ENCODE measurements at regions not wholly inside any gene's neighbourhood (a gene's known extent, or its start where the extent isn't known, plus 50 kb on each side); places are given as distances from the start of the nearest gene placed in this dataset.

DNA sequence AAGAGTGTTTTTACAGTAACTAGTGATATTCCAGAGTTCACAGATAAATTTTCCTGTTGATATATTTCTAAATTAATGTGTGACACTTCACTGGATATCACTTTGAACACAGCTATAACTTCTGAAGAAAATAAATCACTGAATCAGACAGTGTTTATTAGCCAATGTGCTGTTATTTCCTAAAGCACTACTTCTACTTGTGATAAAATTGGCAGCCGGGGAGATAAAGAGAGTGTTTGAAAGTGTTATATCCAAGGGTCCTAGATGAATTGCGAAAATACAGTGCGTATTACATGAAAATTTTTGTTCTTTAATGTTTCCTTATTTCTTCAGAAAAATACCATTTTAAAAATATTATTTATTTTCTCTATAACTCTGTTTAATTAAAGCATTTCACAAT is 417.5 kb upstream of the ARGLU1 start:
- no peak for DNase-seq (ENCODE audit: low read depth in 3 of 3)

DNA sequence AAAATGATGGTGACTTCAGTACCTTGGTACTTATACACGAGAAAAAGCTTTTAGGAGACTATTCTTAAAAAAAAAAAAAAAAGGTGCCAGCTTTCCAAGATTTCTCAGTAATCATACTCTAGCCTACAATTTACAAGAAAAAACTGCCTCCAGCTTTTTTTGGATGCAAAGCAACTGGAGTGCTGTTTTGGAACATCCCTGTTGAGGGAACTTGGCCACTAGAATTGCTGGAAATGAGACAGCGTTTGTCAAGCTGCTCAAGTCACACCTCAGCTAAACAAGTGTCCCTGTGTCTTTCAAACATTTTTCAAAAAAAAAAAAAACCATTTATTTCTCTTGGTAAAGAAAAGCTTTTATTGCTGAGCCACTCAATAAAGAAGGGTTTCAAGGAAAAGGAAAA is 413.1 kb upstream of the ARGLU1 start:
- DNase-seq (ENCODE audit: low read depth in 3 of 3) = no peak

DNA sequence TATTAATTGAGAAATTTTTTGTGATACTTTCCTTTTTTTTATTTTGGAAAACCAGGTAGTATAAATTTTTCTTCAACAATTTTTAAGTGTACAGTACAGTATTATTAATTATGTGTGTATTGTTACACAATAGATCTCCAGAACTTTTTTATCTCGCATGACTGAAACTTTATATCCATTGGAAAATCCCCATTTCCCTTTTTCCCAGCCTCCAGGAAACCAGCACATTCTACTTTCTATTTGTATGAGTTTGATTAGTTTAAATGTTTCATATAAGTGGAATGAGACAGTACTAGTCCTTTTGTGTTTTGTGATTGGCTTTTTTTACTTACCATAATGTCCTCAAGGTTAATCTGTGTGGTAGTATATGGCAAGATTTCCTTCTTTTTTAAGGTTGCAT is 399.5 kb upstream of the ARGLU1 start:
- no peak for DNase-seq (ENCODE audit: low read depth in 3 of 3)

DNA sequence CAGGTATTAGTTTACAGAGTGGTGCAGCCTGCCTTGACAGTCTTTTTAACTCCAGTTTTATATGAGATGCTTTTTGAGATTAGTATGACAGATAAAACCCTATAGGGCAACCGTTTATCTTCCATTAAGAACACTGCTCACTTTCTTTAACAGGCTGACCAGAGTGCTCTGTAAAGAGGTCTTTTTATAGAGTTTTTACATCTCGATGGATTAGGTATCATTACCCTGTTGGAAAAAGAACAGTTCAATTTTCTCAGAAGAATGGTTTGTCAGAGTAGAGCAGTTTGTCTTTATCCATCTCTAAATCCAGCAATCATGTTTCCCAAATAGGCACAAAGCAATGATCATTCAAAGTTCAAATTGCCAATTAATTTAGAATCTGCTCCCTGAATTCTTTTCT is 395.2 kb upstream of the ARGLU1 start:
- no peak for DNase-seq (ENCODE audit: low read depth in 3 of 3)

DNA sequence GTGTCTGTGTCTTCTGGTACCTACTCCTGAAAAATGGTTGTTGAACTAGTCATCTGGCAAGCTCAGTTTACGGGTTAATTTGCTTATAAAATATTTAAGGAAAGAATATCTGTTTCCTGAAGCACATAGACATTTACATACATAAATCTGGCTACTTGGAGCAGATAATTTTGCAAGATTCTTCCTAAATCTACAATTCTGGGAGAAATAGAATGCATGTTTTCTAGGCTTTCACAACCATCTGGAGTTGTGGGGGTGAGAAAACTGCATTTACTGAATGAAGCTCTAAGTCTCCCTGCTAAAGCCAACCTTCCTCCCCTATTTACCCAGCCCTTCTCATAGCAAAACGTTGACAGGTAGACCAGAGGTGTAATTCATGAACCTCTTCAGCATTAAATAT is 393.7 kb upstream of the ARGLU1 start:
- DNase-seq (ENCODE audit: low read depth in 3 of 3) = no peak

DNA sequence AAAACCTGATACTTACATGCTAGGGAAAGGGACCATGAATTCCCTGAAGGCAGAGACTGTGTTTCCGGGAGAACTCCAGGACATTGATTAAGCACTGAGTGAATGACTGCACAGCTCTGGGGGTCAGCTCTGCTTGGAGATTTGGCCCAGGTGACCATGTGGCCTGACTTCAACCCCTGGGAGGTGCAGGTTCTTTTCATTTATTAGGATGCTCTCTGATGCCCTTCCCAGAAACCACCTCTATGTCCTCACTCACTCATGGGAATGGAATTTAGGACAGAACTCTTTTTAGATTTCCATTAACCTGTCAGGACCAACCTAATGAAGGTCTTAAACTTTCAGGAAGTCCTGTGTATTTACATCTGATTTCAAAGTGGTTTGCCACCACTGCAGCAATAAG is 393.3 kb upstream of the ARGLU1 start:
- no peak for DNase-seq (ENCODE audit: low read depth in 3 of 3)

DNA sequence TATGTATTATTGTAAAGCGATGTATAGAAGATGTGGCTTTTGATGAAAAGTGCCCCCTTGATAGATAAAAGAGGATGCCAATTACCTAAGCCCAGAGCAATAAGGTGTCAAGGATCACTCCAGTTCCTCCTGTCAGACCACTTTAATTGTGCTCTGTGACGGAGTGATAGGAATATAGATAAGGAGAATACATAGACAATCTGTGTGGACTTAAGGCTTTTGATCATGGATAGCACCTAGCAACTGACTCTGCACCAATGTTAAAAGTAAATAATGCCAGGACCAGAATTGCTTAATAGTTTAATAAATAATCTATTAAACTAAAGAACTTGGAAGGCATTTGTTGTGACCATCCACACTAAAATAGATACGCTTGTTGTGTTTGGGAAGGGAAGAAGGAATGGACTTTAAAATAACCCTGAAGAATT is 390.7 kb upstream of the ARGLU1 start:
- no peak for DNase-seq (ENCODE audit: low read depth in 3 of 3)

DNA sequence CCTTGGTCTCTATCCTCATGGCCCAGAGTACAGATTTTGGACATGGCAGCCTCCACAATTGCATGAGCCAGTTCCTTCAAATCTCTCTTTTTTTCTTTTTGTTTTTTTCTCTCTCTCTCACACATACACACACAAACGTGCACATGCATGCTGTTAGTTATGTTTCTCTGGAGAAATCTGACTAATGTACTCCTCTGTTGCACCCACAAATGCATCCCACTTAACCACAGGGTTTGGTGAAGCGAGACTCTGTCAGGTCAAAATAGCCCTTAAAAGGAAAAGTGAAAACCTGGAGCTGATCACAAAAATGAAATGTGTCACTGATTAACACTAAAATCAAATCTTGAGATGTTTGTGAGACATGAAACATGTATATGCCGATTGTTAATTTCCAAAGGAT is 374.6 kb upstream of the ARGLU1 start:
- DNase-seq (ENCODE audit: low read depth in 3 of 3) = no peak

DNA sequence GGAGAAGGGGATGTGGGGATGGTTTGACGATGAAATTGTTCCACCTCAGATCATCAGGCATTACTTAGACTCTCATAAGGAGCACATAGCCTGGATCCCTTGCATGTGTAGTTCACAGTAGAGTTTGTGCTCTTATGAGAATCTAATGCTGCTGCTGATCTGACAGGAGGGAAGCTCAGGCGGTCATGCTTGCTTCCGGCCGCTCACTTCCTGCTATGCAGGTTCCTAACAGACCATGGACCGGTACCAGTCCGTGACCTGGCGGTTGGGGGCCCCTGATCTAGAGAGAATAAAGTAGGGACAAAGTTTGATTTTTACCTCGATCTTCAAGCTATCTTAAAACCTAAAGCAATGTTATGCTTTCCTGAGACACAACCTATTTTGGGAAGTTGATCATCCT is 373.8 kb upstream of the ARGLU1 start:
- DNase-seq (ENCODE audit: low read depth in 3 of 3) = no peak

DNA sequence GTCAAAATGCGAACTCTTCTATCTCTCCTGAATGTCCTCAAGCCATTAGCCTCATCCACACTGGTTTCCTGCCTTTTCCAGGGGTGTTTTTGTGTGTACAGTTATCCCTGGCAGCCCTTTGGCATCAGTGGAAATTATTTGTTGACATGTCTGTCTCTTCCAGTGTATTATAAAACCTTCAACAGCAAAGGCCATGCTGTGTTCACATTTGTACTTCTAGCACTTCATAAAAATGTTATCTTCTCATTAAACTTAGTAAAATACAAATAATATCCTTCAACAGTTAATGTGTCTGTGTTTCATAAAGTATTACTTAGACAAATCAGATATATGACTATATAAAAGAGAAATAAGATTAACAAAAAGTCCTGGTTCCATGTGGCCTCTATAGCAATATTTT is 359.5 kb upstream of the ARGLU1 start:
- no peak for DNase-seq (ENCODE audit: low read depth in 3 of 3)

DNA sequence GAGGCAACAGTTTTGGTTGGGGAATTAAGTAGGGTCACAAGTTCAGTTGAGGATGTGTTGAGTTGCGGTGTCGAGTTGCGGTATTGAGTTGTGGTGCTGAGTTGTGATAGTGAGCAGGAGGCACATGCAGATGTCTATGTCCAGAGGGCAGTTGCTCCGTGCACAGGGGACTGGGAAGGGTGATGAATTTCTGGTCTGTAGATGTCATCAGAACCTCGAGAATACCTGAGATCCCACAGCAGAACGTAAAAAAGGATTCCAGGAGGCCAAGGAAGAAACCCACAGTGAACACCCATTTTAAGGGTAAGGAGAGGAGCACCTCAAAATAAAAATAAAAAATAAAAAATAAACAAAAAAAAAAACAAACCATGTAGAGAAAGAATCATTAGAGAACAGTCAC is 354.4 kb upstream of the ARGLU1 start:
- DNase-seq (ENCODE audit: low read depth in 3 of 3) = no peak

DNA sequence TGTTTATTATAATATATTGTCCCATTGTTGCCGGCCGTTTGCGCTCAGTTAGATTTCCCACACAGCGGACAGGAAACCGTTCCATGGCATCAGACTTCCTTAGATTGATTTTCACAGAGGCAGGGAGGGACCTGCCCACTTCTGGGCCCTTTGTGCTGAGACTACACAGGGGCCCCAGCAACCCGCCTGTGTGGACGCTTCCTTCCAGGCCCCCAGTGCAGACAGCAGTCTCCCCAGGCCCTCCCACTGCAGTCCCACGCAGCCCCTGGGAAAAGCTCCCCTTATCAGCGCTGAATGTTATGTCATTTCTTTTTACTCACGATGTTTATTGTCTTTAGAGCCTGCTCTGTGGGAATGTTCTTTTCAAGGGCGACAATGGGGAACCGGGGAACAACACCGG is 351.7 kb upstream of the ARGLU1 start:
- no peak for DNase-seq (ENCODE audit: low read depth in 3 of 3)

DNA sequence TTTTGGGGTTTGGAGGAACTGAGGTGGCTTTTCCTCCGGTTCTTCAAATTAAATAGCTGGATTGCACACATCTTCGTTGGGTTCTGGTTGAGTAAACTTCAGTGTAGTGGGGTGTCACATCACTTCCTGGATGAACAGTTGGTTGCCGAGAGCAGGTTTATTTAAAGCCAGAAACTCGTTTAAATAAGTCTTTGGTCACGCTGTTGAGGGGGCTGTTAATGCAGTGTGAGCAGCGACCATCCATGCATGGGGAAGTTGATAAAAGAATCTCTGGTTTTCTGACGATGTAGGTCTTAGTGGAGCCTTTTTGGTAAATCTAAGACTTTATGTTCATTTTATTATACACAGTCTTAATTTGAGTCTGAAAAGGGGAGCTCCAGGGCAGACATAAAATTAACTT is 351.2 kb upstream of the ARGLU1 start:
- no peak for DNase-seq (ENCODE audit: low read depth in 3 of 3)

DNA sequence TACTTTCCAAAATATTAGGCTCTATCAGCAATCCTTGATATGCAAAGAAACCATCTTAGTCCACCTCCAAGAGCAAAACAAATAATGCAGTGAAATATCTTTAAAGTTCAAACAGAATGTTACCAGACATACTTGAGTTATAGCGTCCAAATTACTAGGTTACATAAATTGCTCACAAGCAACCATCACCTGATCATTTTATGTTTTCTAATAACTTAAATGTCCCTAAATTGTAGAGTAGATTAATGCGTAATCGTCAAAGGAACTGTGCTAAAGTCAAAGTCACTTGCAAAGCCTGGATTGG is 350.6 kb upstream of the ARGLU1 start:
- no peak for DNase-seq (ENCODE audit: low read depth in 3 of 3)

DNA sequence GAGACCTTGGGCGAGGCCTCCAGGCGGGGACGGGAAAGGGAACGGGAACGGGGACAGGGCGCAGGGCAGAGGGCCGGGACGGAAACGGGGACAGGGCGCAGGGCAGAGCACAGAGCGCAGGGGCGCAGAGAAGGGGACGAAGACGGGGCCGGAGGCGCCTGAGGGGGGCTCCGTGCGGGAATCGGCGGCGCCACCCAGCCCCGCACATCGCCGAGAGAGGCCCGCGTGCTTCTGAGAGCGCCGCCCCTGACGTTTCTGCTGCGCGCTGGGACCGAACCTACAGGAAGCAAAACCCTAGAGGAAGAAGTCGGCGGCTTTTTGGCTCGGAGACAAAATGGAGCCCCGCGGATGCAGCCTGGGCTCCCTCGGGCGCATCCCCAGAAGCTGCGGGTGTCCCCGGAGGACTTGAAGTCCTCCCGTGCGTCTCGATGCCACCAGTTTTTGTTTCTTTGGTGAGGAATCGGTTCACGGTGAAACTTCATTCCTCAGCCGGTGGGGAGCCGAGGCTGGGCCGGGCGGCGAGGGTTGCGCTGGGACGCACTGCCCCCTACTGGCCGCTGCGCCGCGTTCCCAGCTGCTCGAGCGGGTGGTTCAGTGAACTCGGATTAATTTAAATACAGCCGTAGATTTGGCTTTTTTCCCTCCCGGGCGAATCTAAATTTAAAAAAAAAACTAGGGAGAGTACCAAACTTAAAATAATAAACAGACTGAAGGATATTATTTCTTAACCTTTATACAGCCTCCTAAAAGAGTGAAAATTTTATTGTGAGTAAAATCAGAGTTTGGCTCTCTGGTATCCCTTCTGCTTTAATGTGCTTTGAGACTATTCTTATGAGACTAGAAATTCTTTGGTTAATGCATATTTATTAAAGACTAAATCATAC is 350.0 kb upstream of the ARGLU1 start:
- peak; percentile 29 to 56 (median 35) for DNase-seq (ENCODE audit: low read depth in 3 of 3)

DNA sequence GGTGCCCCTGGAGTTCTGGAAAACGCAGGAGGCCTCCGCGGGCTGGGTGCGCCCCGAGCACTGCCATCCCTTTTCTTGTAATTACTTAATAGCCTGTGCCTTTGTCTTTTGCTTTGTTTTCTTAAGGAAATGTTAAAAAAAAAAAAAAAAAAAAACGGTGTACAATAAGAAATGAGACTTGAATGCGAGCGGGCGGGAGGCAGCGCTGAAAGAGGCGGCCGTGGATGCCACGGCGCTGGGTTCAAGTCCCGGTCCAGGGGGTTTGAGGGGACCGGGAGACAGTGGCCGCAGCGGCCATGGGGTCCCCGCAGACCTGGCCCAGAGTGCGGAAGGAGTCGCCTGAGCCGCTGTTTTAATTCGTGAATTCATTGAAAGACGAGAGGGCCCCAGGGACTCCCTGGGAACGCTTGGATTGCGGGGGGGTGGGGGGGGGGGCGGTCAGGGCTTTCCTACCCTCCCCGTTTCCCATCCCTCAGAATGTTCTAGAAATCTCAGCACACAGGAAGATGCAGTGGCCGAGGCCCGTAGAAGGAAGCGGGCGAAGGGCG is 349.2 kb upstream of the ARGLU1 start:
- no peak for DNase-seq (ENCODE audit: low read depth in 3 of 3)

DNA sequence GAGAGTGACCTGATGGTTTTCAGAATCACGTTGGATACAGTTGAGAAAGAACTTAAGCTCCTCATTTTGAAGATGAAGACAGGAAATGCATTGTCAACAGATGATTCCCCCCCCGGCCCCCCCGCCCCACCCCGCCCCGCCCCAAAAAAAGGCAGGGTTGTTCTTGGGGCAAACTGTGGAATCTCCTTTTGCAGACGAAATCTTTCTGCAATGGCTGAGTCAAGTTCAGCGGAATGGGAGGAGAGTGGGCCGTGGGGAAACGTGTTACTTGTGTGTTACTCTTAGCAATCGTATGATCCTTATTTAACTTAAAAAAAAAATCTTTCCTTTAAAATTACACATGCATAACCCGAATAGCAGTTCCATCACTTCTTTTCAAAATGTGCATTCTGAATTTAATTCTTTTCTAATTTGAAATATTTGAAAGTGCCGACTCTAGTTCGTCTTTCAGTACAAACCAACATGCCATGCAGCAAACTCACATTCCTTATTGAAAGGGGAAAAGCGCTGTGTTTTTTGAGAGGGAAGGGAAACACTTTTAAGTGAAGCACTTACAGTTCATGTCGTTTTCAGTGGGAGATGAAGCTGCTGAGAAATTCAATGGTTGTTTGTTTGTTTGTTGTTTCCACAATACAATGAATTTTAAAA is 348.5 kb upstream of the ARGLU1 start:
- no peak for DNase-seq (ENCODE audit: low read depth in 3 of 3)

DNA sequence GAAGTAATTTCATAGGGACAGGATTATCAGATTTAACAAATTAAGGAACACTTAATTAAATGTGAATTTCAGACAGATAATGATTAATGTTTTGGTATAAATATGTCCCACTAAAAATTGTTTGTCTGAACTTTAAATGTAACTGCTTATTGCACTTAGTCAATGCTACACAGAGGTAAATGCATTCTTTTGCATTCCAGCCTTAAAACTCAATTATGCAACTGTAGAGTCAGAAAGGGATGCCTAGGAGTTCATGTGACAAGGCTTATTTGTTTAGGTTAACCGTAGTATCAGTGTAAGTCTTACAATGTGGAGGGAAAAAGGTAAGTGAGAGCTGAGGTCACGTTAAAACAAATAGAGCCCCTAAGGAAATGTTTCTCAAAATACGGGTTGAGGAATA is 347.2 kb upstream of the ARGLU1 start:
- DNase-seq (ENCODE audit: low read depth in 3 of 3) = no peak

DNA sequence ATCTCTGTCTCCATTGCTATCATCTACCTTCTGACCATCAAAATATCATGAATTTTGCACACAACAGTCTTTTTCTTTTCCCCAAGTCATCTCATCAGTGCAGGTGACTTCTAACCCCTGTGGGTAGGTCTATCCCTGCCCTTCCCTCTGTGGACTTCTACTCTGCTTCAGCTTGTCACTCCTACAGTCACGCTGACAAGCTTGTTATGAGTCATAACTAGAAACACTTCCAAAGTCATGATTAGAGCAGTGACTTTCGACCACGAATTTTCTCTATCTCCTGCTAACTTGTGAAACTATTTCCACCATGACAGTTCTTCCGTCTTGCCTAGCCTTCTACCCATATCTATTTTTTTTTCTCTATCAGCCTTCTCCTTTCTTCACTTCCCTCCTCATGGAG is 343.7 kb upstream of the ARGLU1 start:
- no peak for DNase-seq (ENCODE audit: low read depth in 3 of 3)

DNA sequence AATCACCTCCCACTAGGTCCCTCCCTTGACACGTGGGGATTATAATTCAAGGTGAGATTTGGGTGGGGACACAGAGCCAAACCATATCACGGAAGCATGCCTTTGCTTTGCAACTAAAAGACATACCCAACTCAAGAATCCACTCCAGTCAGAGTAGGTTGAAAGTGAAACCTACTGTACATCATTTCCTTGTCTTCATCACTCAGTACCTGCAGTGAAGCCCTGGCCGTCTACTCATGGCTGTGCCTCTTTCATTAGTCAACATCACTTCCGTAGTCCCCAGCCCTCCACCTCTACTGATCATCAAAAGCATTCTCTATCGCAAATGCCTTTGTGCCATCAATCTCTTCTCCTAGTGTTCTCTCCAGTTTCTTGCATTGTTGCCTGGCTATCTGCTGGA is 343.1 kb upstream of the ARGLU1 start:
- no peak for DNase-seq (ENCODE audit: low read depth in 3 of 3)

DNA sequence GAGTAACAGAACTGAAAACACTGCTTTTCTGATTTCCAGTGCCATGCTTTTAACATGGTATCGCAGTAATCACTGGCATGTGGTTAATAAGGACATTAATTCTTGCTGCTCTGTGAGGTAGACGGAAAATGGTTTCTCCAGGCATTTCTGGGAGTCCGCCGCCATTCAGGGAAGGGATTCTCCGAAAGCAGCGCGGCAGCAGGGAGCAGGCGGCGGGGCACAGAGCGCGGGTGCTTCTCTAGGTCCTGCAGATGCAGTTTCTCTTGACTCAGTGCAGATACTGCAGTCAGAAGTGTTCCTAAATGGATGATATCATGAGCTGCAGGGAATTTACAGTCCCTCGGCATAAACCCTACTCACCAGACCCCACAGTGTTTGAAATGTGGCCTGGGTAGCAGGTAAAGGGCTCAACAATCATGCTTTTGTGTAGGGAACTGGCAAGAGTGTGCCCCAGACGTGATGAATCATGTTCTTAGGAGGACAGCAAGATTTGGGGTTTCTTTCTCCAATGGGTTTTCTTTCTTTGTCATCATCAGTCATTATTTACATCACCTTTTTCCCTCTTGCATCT is 338.6 kb upstream of the ARGLU1 start:
- no peak for DNase-seq (ENCODE audit: low read depth in 3 of 3)

DNA sequence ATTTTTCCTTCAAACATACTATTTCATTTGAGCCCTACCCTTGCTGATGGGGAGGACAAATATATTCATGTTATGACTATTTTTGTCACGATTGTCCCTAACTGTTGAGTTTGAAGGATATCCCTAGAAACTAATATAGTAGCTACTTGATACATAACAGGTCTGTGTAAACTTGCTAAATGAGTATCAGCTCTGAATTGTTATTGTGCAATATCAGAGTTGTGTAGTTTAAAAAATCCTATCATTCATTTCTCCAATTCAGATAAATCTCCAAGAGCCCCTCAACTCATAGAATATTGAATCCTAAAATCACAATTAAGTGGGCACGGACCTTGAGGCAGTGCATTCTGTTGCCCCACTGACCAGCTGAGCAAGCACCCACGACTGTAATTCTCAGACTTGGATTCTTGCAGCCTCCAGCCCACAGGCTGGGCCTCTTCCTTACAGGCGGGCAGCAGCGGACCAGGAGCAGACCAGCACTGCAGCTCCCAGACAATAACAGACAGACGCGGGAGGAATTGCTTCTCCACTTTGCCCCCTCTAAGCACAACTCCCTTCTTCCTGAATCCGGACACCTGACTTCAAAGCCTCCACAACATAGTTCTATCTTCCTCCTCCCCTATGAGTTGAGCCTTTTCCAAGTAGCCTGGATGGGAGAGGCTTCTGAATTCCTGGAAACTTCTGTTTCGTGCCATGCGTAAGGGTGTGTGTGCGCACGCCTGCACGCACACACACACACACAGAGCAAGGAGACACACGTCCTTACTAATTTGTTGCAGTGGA is 337.6 kb upstream of the ARGLU1 start:
- no peak for DNase-seq (ENCODE audit: low read depth in 3 of 3)
